ENCODE measurements at regions not wholly inside any gene's neighbourhood (a gene's known extent, or its start where the extent isn't known, plus 50 kb on each side); places are given as distances from the start of the nearest gene placed in this dataset.

DNA sequence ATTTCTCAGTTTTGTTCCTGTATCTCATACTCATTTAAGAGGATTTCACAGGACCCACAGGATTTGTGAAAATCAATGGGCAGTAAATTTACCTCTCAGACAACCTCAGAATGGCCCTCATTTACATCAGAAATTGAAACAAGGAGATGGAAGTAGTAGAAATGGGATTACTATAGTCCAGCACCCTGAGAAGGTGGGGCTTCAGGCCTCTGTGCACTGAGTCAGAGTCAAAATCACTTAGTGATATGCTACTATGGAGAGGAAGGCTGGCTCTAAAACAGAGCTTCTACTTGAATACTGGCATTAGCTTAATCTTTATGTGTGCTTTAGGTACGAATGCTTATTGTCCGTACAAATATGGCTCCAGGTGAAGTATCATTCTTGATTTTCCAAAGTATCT lies 159.3 kb downstream of the CEP120 start:
- ATAC-seq (no peak), DNase-seq (ENCODE audit: low spot score) (no peak), FAIRE-seq (no peak)
- intact Hi-C loops (cut with micrococcal nuclease; ENCODE audit: unreplicated experiment), result no loop called here
- no peaks in the 10 kb centered on the region for H3K79me2 ChIP-seq (ENCODE audit: insufficient read depth, low read length)
- H3K27ac ChIP-seq (ENCODE audit: extremely low read length, insufficient read depth, low read length), result no peak overlapping the region
- H3K27me3 ChIP-seq (ENCODE audit: control insufficient read depth in 1 of 2, insufficient read depth in 2 of 2, low read length in 2 of 2), result no peaks in the 10 kb centered on the region
- TF ChIP-seq, protein P1, sequence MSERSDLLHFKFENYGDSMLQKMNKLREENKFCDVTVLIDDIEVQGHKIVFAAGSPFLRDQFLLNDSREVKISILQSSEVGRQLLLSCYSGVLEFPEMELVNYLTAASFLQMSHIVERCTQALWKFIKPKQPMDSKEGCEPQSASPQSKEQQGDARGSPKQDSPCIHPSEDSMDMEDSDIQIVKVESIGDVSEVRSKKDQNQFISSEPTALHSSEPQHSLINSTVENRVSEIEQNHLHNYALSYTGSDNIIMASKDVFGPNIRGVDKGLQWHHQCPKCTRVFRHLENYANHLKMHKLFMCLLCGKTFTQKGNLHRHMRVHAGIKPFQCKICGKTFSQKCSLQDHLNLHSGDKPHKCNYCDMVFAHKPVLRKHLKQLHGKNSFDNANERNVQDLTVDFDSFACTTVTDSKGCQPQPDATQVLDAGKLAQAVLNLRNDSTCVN (CRISPR knock-in tag; IDR thresholded peaks at IDR 0.05; ENCODE audit: borderline replicate concordance), result no peak
- TF ChIP-seq CEBPZ (IDR thresholded peaks at IDR 0.05; ENCODE audit: low read length), result no peak
- TF ChIP-seq CREM (IDR thresholded peaks at IDR 0.05), result no peak
- no peak for TF ChIP-seq CREM (CRISPR knock-in tag; IDR thresholded peaks at IDR 0.05)
- TF ChIP-seq PRDM15 (CRISPR knock-in tag; IDR thresholded peaks at IDR 0.05), result no peak
- no peak for TF ChIP-seq ZFAT (CRISPR knock-in tag; conservative IDR thresholded peaks at IDR 0.05)
- TF ChIP-seq, protein P2, sequence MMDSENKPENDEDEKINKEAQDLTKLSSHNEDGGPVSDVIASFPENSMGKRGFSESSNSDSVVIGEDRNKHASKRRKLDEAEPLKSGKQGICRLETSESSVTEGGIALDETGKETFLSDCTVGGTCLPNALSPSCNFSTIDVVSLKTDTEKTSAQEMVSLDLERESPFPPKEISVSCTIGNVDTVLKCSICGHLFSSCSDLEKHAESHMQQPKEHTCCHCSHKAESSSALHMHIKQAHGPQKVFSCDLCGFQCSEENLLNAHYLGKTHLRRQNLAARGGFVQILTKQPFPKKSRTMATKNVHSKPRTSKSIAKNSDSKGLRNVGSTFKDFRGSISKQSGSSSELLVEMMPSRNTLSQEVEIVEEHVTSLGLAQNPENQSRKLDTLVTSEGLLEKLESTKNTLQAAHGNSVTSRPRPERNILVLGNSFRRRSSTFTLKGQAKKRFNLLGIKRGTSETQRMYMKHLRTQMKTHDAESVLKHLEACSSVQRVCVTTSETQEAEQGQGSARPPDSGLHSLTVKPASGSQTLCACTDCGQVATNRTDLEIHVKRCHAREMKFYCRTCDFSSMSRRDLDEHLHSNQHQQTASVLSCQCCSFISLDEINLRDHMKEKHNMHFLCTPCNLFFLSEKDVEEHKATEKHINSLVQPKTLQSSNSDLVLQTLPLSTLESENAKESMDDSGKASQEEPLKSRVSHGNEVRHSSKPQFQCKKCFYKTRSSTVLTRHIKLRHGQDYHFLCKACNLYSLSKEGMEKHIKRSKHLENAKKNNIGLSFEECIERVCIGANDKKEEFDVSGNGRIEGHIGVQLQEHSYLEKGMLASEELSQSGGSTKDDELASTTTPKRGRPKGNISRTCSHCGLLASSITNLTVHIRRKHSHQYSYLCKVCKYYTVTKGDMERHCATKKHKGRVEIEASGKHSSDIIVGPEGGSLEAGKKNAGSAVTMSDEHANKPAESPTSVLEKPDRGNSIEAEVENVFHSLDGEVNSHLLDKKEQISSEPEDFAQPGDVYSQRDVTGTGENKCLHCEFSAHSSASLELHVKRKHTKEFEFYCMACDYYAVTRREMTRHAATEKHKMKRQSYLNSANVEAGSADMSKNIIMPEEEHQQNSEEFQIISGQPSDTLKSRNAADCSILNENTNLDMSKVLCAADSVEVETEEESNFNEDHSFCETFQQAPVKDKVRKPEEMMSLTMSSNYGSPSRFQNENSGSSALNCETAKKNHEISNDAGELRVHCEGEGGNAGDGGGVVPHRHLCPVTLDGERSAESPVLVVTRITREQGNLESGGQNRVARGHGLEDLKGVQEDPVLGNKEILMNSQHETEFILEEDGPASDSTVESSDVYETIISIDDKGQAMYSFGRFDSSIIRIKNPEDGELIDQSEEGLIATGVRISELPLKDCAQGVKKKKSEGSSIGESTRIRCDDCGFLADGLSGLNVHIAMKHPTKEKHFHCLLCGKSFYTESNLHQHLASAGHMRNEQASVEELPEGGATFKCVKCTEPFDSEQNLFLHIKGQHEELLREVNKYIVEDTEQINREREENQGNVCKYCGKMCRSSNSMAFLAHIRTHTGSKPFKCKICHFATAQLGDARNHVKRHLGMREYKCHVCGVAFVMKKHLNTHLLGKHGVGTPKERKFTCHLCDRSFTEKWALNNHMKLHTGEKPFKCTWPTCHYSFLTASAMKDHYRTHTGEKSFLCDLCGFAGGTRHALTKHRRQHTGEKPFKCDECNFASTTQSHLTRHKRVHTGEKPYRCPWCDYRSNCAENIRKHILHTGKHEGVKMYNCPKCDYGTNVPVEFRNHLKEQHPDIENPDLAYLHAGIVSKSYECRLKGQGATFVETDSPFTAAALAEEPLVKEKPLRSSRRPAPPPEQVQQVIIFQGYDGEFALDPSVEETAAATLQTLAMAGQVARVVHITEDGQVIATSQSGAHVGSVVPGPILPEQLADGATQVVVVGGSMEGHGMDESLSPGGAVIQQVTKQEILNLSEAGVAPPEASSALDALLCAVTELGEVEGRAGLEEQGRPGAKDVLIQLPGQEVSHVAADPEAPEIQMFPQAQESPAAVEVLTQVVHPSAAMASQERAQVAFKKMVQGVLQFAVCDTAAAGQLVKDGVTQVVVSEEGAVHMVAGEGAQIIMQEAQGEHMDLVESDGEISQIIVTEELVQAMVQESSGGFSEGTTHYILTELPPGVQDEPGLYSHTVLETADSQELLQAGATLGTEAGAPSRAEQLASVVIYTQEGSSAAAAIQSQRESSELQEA (CRISPR knock-in tag; IDR thresholded peaks at IDR 0.05; ENCODE audit: not compliant biosample characterization), result no peak
- TF ChIP-seq ZNF124 (CRISPR knock-in tag; IDR thresholded peaks at IDR 0.05), result no peak
- H4K20me1 ChIP-seq (ENCODE audit: insufficient read depth, low read length), result no peaks in the 10 kb centered on the region
- in situ Hi-C loops (cut with HindIII; ENCODE audit: extremely low pct_ligation_motif_present, low pct_unique_long_range_greater_than_20kb), result no loop called here
- no peaks in the 10 kb centered on the region for H3K9me3 ChIP-seq (ENCODE audit: low read length)
- H3K9ac ChIP-seq (ENCODE audit: insufficient read depth, low read depth, low read length), result no peak overlapping the region
- H3K4me2 ChIP-seq (ENCODE audit: low read depth, low read length), result no peak overlapping the region
- H2AFZ ChIP-seq (ENCODE audit: low read length), result no peak overlapping the region
- no peaks in the 10 kb centered on the region for H3K4me1 ChIP-seq (ENCODE audit: insufficient read depth, low read length)
- H3K4me3 ChIP-seq (replicated peaks in 1 of 3; ENCODE audit: insufficient read depth in 1 of 3, low read depth in 2 of 3, low read length in 3 of 3), result no peak overlapping the region
- POLR2A ChIA-PET, result no interaction called here
- H3K36me3 ChIP-seq (replicated peaks in 1 of 2; ENCODE audit: control insufficient read depth in 1 of 2, insufficient read depth in 2 of 2, low read length in 2 of 2), result no peaks in the 10 kb centered on the region
- CTCF ChIA-PET (ENCODE audit: low intra/inter-chr PET ratio, low total read pairs), result no interaction called here
- no TSS peak for BruUV-seq (replicated peaks)
- WGBS (ENCODE audit: low lambda C conversion rate), result 5% methylated on average over 2 of the region's 2 CpGs
